HEK293T (cell line): ENCODE measurements at regions not wholly inside any gene's neighbourhood (a gene's known extent, or its start where the extent isn't known, plus 50 kb on each side); places are given as distances from the start of the nearest gene placed in this dataset.

ENCODE experiments used
- ARNT ChIP-seq: fragments of 450-650 bp; IDR thresholded peaks from 2 replicates; pipeline ENCODE4 v1.6.1; 2017; ENCODE audit warnings: mild to moderate bottlenecking
- BHLHE40 ChIP-seq: fragments of 450-650 bp; IDR thresholded peaks from 2 replicates; pipeline ENCODE4 v1.6.1; 2016; ENCODE audit warnings: mild to moderate bottlenecking, moderate library complexity, borderline replicate concordance
- FOXA1 ChIP-seq: fragments of 450-650 bp; IDR thresholded peaks from 2 replicates; pipeline ENCODE4 v1.6.1; 2016; ENCODE audit warnings: mild to moderate bottlenecking
- FOXK2 ChIP-seq: fragments of 450-650 bp; IDR thresholded peaks from 2 replicates; pipeline ENCODE4 v1.6.1; 2016; ENCODE audit warnings: mild to moderate bottlenecking
- FOXM1 ChIP-seq: fragments of 450-650 bp; IDR thresholded peaks from 2 replicates; pipeline ENCODE4 v1.6.1; 2017; ENCODE audit warnings: mild to moderate bottlenecking, borderline replicate concordance
- NFRKB ChIP-seq: fragments of 450-650 bp; IDR thresholded peaks from 2 replicates; pipeline ENCODE4 v1.6.1; 2016; ENCODE audit warnings: mild to moderate bottlenecking, moderate library complexity
- SP1 ChIP-seq: fragments of 450-650 bp; IDR thresholded peaks from 2 replicates; pipeline ENCODE4 v1.6.1; 2017
- SUZ12 ChIP-seq: fragments of 450-650 bp; IDR thresholded peaks from 2 replicates; pipeline ENCODE4 v1.6.1; 2016; ENCODE audit warnings: mild to moderate bottlenecking
- TARDBP ChIP-seq: fragments of 450-650 bp; IDR thresholded peaks from 2 replicates; pipeline ENCODE4 v1.6.1; 2016
- ZNF384 ChIP-seq: fragments of 450-650 bp; IDR thresholded peaks from 2 replicates; pipeline ENCODE4 v1.6.1; 2016

DNA sequence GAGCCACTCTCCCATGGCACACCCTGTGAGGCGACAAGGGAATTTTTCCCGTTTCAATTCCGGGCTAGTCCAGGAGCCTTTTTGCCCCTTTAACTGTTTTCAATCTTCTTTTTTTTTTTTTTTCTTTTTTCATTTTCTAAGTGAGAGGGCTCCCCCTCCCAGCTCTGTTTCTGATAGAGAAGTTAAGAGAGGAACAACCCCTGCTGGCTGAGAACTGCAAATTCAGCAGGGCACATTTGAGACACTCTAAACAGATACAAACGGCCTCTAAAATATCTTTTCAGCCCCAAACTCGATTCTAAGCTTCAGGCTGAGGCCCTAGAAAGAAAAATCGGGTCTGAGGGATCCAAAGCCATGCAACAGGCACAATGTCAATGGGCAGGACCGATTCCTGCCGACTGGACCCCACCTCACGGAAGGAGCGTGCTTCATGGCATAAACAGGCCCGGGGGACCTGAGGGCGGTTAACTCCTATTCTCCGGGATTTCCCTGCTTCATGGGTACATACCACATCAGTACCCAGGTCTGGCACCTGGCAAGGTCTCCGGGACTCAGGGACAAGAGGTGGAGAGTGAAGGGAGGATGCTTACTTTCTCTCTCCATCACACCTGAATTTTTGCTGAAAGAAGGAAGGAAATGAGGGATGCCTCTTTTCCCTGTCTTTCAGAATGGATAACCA is 627.5 kb downstream of the BUD13 start:
- TF ChIP-seq BHLHE40, result no peak
- TF ChIP-seq NFRKB, result no peak
- no peak for TF ChIP-seq FOXM1
- TF ChIP-seq SP1, result no peak
- TF ChIP-seq ARNT, result no peak
- no peak for TF ChIP-seq FOXA1
- TF ChIP-seq FOXK2, result no peak
- TF ChIP-seq SUZ12, result no peak
- TF ChIP-seq ZNF384, result no peak
- TF ChIP-seq TARDBP, result no peak
